SK-N-MC (cell line): ENCODE measurements at regions not wholly inside any gene's neighbourhood (a gene's known extent, or its start where the extent isn't known, plus 50 kb on each side); places are given as distances from the start of the nearest gene placed in this dataset.

ENCODE experiments used
- EZH2 ChIP-seq: fragments of 200-600 bp; sonication (generic); IDR thresholded peaks from one replicate; pipeline ENCODE4 v1.6.1; 2017; ENCODE audit warnings: antibody characterized with exemption
- FOXP2 ChIP-seq: optimal IDR thresholded peaks from 2 replicates; pipeline ENCODE3; 2011; ENCODE audit warnings: mild to moderate bottlenecking, moderate library complexity; ENCODE audit not compliant: insufficient read depth; ENCODE audit errors: extremely low read length, control extremely low read depth
- POLR2AphosphoS5 ChIP-seq: IDR thresholded peaks from 2 replicates; pipeline ENCODE4 v1.6.1; 2012; ENCODE audit warnings: mild to moderate bottlenecking, low read depth, low read length, borderline replicate concordance

- no peak for TF ChIP-seq POLR2AphosphoS5
- TF ChIP-seq EZH2 = no peak
- TF ChIP-seq FOXP2 = no peak
These were observed 373.3 kb upstream of the MKI67 start for GRCh38 chr10:128499486-128499885.
